Activated CD4-positive, alpha-beta T cell treated with anti-CD3 and anti-CD28 coated beads, Interleukin-2, amount 50 U/mL, for 16 hours (primary cell): ENCODE measurements at regions not wholly inside any gene's neighbourhood (a gene's known extent, or its start where the extent isn't known, plus 50 kb on each side); places are given as distances from the start of the nearest gene placed in this dataset.

ENCODE experiments used
- DNase-seq: peaks from one replicate; pipeline ENCODE4 v3.0.0-alpha.2; 2020

- DNase-seq, result no peak
These were observed 310.0 kb downstream of the BTG1 start for GRCh38 chr12:91835693-91836092.

- no peak for DNase-seq
These were observed 311.8 kb downstream of the BTG1 start for GRCh38 chr12:91833780-91834359.

- no peak for DNase-seq
These were observed 319.6 kb downstream of the BTG1 start for GRCh38 chr12:91825999-91826398.

GRCh38 chr12:91824991-91825390 is 320.7 kb downstream of the BTG1 start:
- DNase-seq, result no peak

- DNase-seq, result no peak
These were observed 326.6 kb downstream of the BTG1 start for GRCh38 chr12:91819132-91819447.

GRCh38 chr12:91818227-91819131 is 327.2 kb downstream of the BTG1 start:
- DNase-seq, result no peak

- no peak for DNase-seq
These were observed 328.1 kb downstream of the BTG1 start for GRCh38 chr12:91817517-91817916.

GRCh38 chr12:91813701-91814100 is 331.9 kb downstream of the BTG1 start:
- DNase-seq, result no peak

- peak; percentile 62 for DNase-seq
These were observed 334.0 kb downstream of the BTG1 start for GRCh38 chr12:91811481-91812287.

GRCh38 chr12:91810531-91811451 is 334.9 kb downstream of the BTG1 start:
- no peak for DNase-seq

- no peak for DNase-seq
These were observed 335.6 kb downstream of the BTG1 start for GRCh38 chr12:91810077-91810476.

GRCh38 chr12:91805031-91805430 is 340.6 kb downstream of the BTG1 start:
- no peak for DNase-seq

- no peak for DNase-seq
These were observed 341.1 kb downstream of the BTG1 start for GRCh38 chr12:91804533-91804932.

GRCh38 chr12:91801048-91801447 is 344.6 kb downstream of the BTG1 start:
- no peak for DNase-seq

- no peak for DNase-seq
These were observed 352.0 kb downstream of the BTG1 start for GRCh38 chr12:91793676-91794075.

GRCh38 chr12:91792597-91792996 is 353.0 kb downstream of the BTG1 start:
- DNase-seq, result no peak

- no peak for DNase-seq
These were observed 359.0 kb downstream of the BTG1 start for GRCh38 chr12:91786499-91787272.

- peak; percentile 63 for DNase-seq
These were observed 359.8 kb downstream of the BTG1 start for GRCh38 chr12:91785655-91786498.

- no peak for DNase-seq
These were observed 364.5 kb downstream of the BTG1 start for GRCh38 chr12:91781114-91781513.

- peak; percentile 86 for DNase-seq
These were observed 366.7 kb downstream of the BTG1 start for GRCh38 chr12:91778938-91779400.
